GM10266 (cell line): ENCODE measurements at regions not wholly inside any gene's neighbourhood (a gene's known extent, or its start where the extent isn't known, plus 50 kb on each side); places are given as distances from the start of the nearest gene placed in this dataset.

ENCODE experiments used
- DNase-seq: peaks from one replicate; pipeline ENCODE4 v3.0.0; 2012; ENCODE audit errors: extremely low spot score
- TF ChIP-seq, protein P1 (sequence below): IDR thresholded peaks from 2 replicates; pipeline ENCODE4 v1.5.1; 2012; ENCODE audit warnings: mild to moderate bottlenecking, low read depth; ENCODE audit not compliant: control insufficient read depth, insufficient read depth; ENCODE audit errors: missing control alignments

DNA sequence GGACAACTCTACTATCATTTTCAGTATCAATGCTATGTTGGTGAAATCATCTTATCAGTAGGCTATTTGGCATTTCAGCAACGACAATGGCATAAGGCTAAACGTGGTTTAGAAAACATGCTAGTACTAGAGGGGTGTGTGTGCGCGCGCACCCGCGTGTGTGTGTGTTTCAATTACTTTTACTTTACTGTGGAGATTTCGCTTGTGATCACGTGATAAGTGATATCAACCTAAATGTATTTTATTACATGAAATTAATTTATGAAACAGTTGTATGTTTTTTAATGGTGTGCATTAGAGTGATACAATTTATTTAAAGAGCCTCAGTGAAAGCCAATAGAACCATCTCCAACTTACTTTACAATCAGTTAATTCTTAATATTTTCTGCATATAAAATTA, 587.9 kb upstream of the ITGA1 start:
- DNase-seq = no peak
- TF ChIP-seq, protein P1, sequence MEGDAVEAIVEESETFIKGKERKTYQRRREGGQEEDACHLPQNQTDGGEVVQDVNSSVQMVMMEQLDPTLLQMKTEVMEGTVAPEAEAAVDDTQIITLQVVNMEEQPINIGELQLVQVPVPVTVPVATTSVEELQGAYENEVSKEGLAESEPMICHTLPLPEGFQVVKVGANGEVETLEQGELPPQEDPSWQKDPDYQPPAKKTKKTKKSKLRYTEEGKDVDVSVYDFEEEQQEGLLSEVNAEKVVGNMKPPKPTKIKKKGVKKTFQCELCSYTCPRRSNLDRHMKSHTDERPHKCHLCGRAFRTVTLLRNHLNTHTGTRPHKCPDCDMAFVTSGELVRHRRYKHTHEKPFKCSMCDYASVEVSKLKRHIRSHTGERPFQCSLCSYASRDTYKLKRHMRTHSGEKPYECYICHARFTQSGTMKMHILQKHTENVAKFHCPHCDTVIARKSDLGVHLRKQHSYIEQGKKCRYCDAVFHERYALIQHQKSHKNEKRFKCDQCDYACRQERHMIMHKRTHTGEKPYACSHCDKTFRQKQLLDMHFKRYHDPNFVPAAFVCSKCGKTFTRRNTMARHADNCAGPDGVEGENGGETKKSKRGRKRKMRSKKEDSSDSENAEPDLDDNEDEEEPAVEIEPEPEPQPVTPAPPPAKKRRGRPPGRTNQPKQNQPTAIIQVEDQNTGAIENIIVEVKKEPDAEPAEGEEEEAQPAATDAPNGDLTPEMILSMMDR = no peak

DNA sequence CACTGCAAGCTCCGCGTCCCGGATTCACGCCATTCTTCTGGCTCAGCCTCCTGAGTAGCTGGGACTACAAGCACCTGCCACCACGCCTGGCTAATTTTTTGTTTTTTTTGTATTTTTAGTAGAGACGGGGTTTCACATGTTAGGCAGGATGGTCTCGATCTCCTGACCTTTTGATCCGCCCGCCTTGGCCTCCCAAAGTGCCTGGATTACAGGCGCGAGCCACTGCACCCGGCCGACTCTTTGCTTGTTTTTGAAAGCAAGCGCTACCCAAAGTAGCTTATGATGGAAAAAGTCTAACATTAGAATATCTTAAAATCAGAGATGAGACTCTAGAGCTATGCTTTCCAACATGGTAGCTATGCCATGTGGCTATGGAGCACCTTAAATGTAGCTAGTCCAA, 585.5 kb upstream of the ITGA1 start:
- TF ChIP-seq, protein P1 = no peak
- no peak for DNase-seq

DNA sequence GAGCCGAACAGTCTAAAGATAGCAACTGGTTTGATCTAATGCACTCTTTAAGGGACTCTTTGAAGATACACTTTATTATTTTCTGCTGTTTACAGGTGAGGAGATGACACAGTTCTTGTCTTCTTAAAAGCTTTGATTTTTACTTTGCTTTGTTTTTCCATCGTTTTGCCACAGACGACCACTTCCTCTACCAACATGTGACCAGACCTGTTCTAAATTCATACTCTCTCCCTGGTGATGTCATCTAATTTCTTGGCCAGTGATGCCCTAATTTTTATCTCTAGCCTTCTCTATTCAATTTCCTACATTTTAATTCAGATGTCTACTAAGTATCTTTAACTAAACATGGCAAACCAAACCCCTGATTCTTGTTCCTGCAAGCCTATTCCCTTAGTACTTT, 583.4 kb upstream of the ITGA1 start:
- TF ChIP-seq, protein P1 = no peak

More for the DNA sequence above, 583.4 kb upstream of the ITGA1 start:
- no peak for DNase-seq
